ENCODE measurements at regions not wholly inside any gene's neighbourhood (a gene's known extent, or its start where the extent isn't known, plus 50 kb on each side); places are given as distances from the start of the nearest gene placed in this dataset.

- H3K36me3 ChIP-seq (ENCODE audit: control insufficient read depth, insufficient read depth, low read length), result no peaks in the 10 kb centered on the region
- TF ChIP-seq, protein P1, sequence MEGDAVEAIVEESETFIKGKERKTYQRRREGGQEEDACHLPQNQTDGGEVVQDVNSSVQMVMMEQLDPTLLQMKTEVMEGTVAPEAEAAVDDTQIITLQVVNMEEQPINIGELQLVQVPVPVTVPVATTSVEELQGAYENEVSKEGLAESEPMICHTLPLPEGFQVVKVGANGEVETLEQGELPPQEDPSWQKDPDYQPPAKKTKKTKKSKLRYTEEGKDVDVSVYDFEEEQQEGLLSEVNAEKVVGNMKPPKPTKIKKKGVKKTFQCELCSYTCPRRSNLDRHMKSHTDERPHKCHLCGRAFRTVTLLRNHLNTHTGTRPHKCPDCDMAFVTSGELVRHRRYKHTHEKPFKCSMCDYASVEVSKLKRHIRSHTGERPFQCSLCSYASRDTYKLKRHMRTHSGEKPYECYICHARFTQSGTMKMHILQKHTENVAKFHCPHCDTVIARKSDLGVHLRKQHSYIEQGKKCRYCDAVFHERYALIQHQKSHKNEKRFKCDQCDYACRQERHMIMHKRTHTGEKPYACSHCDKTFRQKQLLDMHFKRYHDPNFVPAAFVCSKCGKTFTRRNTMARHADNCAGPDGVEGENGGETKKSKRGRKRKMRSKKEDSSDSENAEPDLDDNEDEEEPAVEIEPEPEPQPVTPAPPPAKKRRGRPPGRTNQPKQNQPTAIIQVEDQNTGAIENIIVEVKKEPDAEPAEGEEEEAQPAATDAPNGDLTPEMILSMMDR (IDR thresholded peaks at IDR 0.05; ENCODE audit: insufficient read depth, low read length, poor library complexity, severe bottlenecking), result no peak
- H3K4me3 ChIP-seq (replicated peaks; ENCODE audit: low read depth, low read length), result no peak overlapping the region
- no peak for DNase-seq (ENCODE audit: extremely low read depth, insufficient read length)
- H3K27me3 ChIP-seq (replicated peaks; ENCODE audit: control insufficient read depth, insufficient read depth, low read length), result no peaks in the 10 kb centered on the region
Observed at GRCh38 chr22:48748113-48748859, 1079.4 kb downstream of the BRD1 start.

DNA sequence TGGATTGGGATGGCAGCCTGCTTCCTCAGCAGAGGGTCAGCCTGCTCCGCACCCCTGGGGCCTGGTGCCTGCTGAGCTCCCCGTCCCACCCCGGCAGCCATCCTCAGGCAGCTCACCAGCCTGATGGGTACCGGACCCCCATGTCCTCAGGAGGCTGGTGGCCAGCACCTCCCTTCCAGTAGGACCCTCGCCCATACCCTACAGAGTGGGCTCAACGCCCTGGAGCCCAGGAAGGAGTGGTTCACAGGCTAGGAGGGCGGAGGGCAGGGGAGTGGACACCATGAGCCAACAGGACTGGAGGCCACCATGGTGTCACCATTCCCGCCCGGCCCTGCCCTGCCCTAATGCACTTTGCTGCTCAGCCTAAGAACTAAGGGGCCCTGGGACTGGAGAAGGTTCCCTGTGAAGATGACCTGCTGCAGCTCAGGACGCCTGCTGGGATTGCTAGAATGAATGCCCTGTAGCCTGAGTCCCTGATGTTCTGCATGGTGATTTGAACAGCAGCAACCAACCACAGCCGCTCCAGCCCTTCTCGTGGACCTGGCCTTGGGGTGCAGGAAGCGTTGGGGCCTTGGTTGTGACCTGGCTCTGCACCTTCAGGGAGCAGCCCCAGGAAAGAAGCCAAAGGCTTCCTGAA is 1080.8 kb downstream of the BRD1 start:
- Histone ChIP-seq H3K27me3 (replicated peaks; ENCODE audit: control insufficient read depth, insufficient read depth, low read length) (no peaks in the 10 kb centered on the region), H3K4me3 (replicated peaks; ENCODE audit: low read depth, low read length) (no peak overlapping the region), H3K36me3 (ENCODE audit: control insufficient read depth, insufficient read depth, low read length) (no peaks in the 10 kb centered on the region)
- no peak for DNase-seq (ENCODE audit: extremely low read depth, insufficient read length)
- TF ChIP-seq, protein P1 (IDR thresholded peaks at IDR 0.05; ENCODE audit: insufficient read depth, low read length, poor library complexity, severe bottlenecking), result no peak

DNA sequence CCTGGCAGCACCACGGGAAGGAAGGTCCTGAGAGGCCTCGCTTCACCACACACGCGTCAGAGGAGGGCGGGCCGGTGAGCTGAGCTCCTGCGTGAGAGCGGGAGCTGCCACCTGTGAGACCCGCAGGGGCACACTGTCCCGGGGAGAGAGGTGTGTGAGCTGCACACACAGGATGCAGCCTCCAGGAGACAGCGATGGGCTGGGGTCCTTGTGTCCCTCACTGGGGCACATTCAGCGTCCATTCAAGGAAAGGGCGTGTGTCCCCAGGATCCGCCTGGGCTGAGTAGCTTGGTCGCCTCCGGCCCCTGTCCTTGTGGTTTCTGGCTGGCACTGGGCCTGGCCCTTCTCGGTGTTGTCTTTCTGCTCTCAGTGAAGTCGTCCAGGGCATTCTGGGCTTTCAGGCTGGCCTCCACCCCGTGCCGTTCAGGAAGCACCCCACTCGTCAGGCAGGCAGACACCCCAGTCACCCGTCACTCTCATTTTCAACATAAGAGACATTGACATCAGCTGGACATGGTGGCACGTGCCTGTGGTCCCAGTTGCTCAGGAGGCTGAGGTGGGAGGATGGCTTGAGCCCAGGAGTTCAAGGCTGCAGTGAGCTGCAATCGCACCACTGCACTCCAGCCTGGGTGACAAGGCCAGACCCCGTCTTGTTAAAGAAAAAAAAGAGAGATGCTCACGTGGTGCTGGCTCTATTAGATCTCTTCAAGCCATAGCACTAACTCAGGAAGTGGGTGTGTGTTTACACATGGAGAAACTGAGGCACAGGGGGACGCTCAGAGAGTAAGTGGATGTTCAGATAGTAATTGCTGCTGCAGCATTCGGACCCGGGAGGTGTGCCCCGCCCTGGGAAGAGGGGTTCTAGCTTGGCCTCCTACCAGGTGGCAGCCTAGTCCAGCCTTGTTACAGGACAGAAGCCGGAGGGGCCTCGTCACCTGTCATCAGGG is 1081.6 kb downstream of the BRD1 start:
- no peaks in the 10 kb centered on the region for H3K36me3 ChIP-seq (ENCODE audit: control insufficient read depth, insufficient read depth, low read length)
- TF ChIP-seq, protein P1 (IDR thresholded peaks at IDR 0.05; ENCODE audit: insufficient read depth, low read length, poor library complexity, severe bottlenecking), result no peak
- no peaks in the 10 kb centered on the region for H3K27me3 ChIP-seq (replicated peaks; ENCODE audit: control insufficient read depth, insufficient read depth, low read length)
- DNase-seq (ENCODE audit: extremely low read depth, insufficient read length), result no peak
- H3K4me3 ChIP-seq (replicated peaks; ENCODE audit: low read depth, low read length), result no peak overlapping the region

DNA sequence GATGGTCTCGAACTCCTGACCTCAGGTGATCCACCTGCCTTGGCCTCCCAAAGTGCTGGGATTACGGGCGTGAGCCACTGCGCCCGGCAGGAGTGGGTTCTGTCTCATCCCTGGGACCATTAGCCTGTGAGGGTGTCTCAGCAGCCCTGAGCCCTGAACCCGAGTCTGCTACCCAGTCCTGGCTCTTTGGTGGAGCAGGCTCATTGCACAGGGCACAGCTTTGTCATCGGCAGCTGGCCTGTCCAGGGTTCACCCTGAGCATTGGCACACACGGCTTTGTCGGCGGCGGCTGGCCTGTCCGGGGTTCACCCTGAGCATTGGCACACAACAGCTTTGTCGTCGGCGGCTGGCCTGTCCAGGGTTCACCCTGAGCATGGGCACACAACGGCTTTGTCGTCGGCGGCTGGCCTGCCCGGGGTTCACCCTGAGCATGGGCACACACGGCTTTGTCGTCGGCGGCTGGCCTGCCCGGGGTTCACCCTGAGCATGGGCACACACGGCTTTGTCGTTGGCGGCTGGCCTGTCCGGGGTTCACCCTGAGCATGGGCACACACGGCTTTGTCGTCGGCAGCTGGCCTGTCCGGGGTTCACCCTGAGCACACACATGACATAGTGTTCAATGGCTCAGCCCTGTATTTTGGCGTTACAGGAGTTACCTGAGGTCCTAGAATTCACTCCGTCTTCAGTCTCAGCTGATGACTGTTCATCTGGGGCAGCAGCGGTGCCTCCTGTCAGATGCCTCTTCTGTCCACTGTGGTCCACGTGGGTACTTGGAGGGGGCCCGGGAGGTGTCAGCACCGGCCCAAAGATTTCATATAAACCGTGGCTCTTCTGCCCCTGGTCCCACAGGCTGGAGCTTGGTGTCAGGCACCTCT is 1082.5 kb downstream of the BRD1 start:
- no peaks in the 10 kb centered on the region for H3K27me3 ChIP-seq (replicated peaks; ENCODE audit: control insufficient read depth, insufficient read depth, low read length)
- no peak for DNase-seq (ENCODE audit: extremely low read depth, insufficient read length)
- TF ChIP-seq, protein P1 (IDR thresholded peaks at IDR 0.05; ENCODE audit: insufficient read depth, low read length, poor library complexity, severe bottlenecking), result no peak

GRCh38 chr22:48744283-48744641 is 1083.4 kb downstream of the BRD1 start:
- TF ChIP-seq, protein P1 (IDR thresholded peaks at IDR 0.05; ENCODE audit: insufficient read depth, low read length, poor library complexity, severe bottlenecking), result no peak
- H3K4me3 ChIP-seq (replicated peaks; ENCODE audit: low read depth, low read length), result no peak overlapping the region
- no peaks in the 10 kb centered on the region for H3K36me3 ChIP-seq (ENCODE audit: control insufficient read depth, insufficient read depth, low read length)
- DNase-seq (ENCODE audit: extremely low read depth, insufficient read length), result no peak
- H3K27me3 ChIP-seq (replicated peaks; ENCODE audit: control insufficient read depth, insufficient read depth, low read length), result no peaks in the 10 kb centered on the region

More for the DNA sequence above, 1082.5 kb downstream of the BRD1 start:
- no peaks in the 10 kb centered on the region for H3K36me3 ChIP-seq (ENCODE audit: control insufficient read depth, insufficient read depth, low read length)
- no peak overlapping the region for H3K4me3 ChIP-seq (replicated peaks; ENCODE audit: low read depth, low read length)
